ENCODE measurements at regions not wholly inside any gene's neighbourhood (a gene's known extent, or its start where the extent isn't known, plus 50 kb on each side); places are given as distances from the start of the nearest gene placed in this dataset.

GRCh38 chr13:85367887-85368286, 431.3 kb downstream of the SLITRK6 start:
- no peak for DNase-seq (ENCODE audit: low read depth, low spot score)

DNA sequence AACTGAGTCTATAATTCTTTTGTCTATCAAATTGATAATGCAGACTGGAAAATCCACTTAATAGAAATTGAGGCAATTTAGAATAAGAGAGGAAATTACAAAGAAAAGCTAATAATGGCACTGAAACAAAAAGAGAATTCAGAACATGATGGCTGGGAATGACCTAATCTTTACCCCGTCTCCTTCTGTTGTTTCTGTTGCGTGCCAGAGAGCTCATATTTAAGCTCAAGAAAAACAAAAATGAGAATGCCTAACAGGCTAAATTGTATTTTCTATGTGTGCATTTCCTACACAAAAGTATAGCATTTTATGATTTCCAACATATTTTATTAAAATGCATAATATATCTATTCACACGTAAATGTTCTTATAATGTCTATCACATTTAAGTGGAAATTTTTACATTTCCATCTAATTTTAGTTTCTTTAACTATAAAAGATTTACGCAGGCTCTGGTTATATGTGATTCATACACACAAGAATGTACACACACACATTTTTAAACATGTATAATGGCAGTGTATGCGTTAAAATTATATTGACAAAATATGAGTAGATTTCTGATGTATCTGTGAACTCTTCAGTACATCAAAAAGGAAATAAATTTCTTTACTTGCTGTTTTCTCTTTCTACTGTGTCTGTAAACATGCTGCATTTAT, 432.3 kb downstream of the SLITRK6 start:
- DNase-seq (ENCODE audit: low read depth, low spot score), result no peak
- no peak overlapping the region for H3K4me3 ChIP-seq (ENCODE audit: low read length)

More at GRCh38 chr13:85367887-85368286, 431.3 kb downstream of the SLITRK6 start:
- no peak overlapping the region for H3K4me3 ChIP-seq (ENCODE audit: low read length)

GRCh38 chr13:85363504-85363903, 435.7 kb downstream of the SLITRK6 start:
- no peak for DNase-seq (ENCODE audit: low read depth, low spot score)

GRCh38 chr13:85362980-85363379, 436.2 kb downstream of the SLITRK6 start:
- H3K4me3 ChIP-seq (ENCODE audit: low read length), result no peak overlapping the region
- DNase-seq (ENCODE audit: low read depth, low spot score), result no peak

More at GRCh38 chr13:85363504-85363903, 435.7 kb downstream of the SLITRK6 start:
- no peak overlapping the region for H3K4me3 ChIP-seq (ENCODE audit: low read length)

- no peak overlapping the region for H3K4me3 ChIP-seq (ENCODE audit: low read length)
- DNase-seq (ENCODE audit: low read depth, low spot score), result no peak
Measured at GRCh38 chr13:85347251-85347650, 452.0 kb downstream of the SLITRK6 start.

GRCh38 chr13:85334187-85334586, 465.0 kb downstream of the SLITRK6 start:
- H3K4me3 ChIP-seq (ENCODE audit: low read length), result no peak overlapping the region

GRCh38 chr13:85333506-85334020, 465.7 kb downstream of the SLITRK6 start:
- no peak for DNase-seq (ENCODE audit: low read depth, low spot score)
- no peak overlapping the region for H3K4me3 ChIP-seq (ENCODE audit: low read length)

More at GRCh38 chr13:85334187-85334586, 465.0 kb downstream of the SLITRK6 start:
- DNase-seq (ENCODE audit: low read depth, low spot score), result no peak

GRCh38 chr13:85332615-85333014, 466.6 kb downstream of the SLITRK6 start:
- H3K4me3 ChIP-seq (ENCODE audit: low read length), result no peak overlapping the region

GRCh38 chr13:85321734-85322133, 477.5 kb downstream of the SLITRK6 start:
- no peak for DNase-seq (ENCODE audit: low read depth, low spot score)
- no peak overlapping the region for H3K4me3 ChIP-seq (ENCODE audit: low read length)

More at GRCh38 chr13:85332615-85333014, 466.6 kb downstream of the SLITRK6 start:
- DNase-seq (ENCODE audit: low read depth, low spot score), result no peak

DNA sequence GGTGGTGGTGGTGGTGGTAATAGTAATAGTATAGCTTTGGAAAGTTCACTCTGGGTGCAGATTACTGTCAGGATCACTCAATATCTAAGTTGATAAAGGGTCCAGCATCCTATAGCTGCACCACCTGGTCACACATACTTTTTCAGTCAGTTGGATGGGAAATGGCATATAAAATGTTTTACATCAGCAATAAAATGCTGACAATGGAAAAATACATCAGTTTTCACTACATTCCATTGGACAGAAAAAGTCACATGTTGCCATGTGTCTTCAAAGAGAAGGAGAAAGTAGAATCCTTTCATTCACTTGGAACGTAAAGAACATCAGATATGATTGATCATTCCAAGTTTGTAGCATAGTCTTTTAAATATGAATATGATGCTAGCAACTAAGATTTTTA, 481.4 kb downstream of the SLITRK6 start:
- no peak for DNase-seq (ENCODE audit: low read depth, low spot score)
- no peak overlapping the region for H3K4me3 ChIP-seq (ENCODE audit: low read length)

DNA sequence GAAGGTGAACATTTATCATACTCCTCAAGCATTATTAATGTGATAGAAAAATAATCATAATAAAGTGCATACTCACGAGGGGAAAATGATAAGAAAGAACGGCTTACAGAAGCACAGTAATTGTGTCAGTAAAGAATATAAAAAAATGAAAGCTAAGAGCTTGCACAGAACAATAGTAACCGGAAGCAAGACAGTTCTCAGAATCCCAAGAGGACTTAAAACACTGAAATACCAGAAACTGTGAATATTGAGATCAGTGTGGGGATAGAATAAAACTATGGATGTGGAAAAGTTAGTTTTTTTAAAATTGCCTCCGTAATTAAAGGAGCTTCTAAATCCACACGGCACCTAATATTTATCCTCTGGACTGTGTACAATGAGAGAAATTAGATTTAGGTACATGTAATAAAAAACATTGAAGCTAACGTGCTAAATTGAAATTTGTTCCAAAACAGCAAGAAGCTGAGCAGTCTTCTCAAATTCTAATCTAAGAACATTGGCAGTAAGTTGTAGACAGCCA, 482.7 kb downstream of the SLITRK6 start:
- no peak for DNase-seq (ENCODE audit: low read depth, low spot score)

DNA sequence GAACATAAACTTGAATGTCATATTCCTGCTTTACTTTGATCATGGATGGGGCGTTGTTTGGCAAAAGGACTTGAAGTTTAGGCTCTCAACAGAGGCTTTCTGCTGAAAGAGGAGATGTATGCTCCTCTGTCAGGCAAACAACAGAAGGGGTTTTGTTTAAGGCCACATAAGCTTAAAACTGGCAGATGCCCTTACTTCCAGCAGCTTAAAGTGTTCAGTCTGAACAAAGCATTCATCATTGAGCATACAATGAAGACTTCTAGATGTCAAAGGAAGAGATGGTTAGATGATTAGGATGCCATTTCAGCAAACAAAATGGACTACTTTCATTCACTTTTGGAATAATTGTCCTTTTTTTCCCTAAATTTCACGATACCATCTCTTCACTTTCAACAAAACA, 484.5 kb downstream of the SLITRK6 start:
- H3K4me3 ChIP-seq (ENCODE audit: low read length), result no peak overlapping the region
- no peak for DNase-seq (ENCODE audit: low read depth, low spot score)

More for the DNA sequence above, 482.7 kb downstream of the SLITRK6 start:
- H3K4me3 ChIP-seq (ENCODE audit: low read length), result no peak overlapping the region

GRCh38 chr13:85313761-85314503, 485.3 kb downstream of the SLITRK6 start:
- no peak overlapping the region for H3K4me3 ChIP-seq (ENCODE audit: low read length)
- DNase-seq (ENCODE audit: low read depth, low spot score), result no peak

DNA sequence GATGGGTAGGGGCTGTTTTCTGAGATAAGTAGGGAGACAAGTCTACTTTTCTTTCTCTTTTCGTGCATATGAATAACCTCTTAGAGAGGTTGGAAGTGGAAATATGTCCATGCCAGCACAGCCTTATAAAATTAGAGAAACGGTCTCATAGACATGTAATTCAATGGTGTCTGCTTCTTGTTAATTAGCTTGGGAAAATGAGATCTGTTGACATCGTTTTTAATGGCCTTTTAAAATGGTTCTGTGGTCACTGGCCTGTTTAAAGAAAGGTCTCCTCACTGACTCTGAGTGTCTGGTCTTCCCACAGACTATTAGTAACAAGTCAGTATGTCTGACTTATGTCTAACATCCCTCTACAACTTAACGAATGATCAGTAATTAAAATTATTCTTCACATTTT, 487.1 kb downstream of the SLITRK6 start:
- no peak overlapping the region for H3K4me3 ChIP-seq (ENCODE audit: low read length)
- DNase-seq (ENCODE audit: low read depth, low spot score), result no peak

- DNase-seq (ENCODE audit: low read depth, low spot score), result no peak
- no peak overlapping the region for H3K4me3 ChIP-seq (ENCODE audit: low read length)
Measured at GRCh38 chr13:85303630-85304029, 495.6 kb downstream of the SLITRK6 start.

DNA sequence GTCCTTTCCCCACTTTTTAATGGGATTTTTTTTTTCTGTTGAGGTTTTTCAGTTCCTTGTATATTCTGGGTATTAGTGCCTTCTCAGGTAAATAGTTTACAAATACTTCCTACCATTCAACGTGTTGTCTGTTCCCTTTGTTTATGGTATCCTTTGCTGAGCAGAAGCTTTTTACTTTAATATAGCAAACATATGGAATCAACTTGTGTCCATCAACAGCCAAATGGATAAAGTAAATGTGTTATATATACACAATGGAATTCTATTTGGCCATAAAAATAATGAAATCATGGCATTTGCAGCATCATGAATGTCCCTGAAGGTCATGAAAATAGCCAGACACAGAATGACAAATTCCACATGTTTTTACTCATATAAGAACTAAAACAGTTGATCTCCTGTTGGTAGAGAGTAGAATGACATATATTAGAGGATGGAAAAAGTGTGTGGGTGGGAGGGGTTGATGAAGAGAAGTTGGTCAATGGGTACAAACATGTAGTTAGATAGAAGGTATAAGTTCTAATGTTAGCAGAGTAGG, 500.8 kb downstream of the SLITRK6 start:
- no peak for DNase-seq (ENCODE audit: low read depth, low spot score)
- no peak overlapping the region for H3K4me3 ChIP-seq (ENCODE audit: low read length)

DNA sequence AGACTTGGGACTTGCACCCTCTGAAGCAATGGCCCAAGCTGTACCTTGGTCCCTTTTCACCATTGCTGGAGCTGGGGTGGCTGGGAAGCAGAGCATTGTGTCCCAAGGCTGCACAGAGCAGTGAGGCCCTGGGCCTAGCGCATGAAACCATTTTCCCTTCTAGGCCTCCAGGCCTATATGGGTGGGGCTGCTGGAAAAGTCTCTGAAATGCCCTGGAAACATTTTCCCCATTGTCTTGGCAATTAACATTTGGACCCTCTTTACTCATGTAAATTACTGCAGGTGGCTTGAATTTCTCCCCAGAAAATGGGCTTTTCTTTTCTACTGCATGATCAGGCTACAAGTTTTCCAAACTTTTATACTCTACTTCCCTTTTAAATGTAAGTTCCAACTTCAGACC, 510.5 kb downstream of the SLITRK6 start:
- no peak for DNase-seq (ENCODE audit: low read depth, low spot score)
- H3K4me3 ChIP-seq (ENCODE audit: low read length), result no peak overlapping the region

GRCh38 chr13:85287528-85287927, 511.7 kb downstream of the SLITRK6 start:
- DNase-seq (ENCODE audit: low read depth, low spot score), result no peak
- no peak overlapping the region for H3K4me3 ChIP-seq (ENCODE audit: low read length)

- H3K4me3 ChIP-seq (ENCODE audit: low read length), result no peak overlapping the region
- no peak for DNase-seq (ENCODE audit: low read depth, low spot score)
Measured at GRCh38 chr13:85286081-85286480, 513.1 kb downstream of the SLITRK6 start.

- no peak overlapping the region for H3K4me3 ChIP-seq (ENCODE audit: low read length)
- no peak for DNase-seq (ENCODE audit: low read depth, low spot score)
Measured at GRCh38 chr13:85284349-85284748, 514.9 kb downstream of the SLITRK6 start.

Measured in Jurkat, Clone E6-1 (cell line).